SK-MEL-5 (cell line): ENCODE measurements at regions not wholly inside any gene's neighbourhood (a gene's known extent, or its start where the extent isn't known, plus 50 kb on each side); places are given as distances from the start of the nearest gene placed in this dataset.
A peak's percentile ranks its signal among the peaks of the same experiment; 100 is the strongest.

Experiments used
- DNase-seq: peaks from one replicate; pipeline ENCODE4 v3.0.0-alpha.2; 2016; ENCODE audit warnings: low read depth, low spot score
- in situ Hi-C: cut with HindIII; loops from 2 replicates; pipeline ENCODE4 v1.10.0; 2016; ENCODE audit warnings: low sequenced_read_pairs, high pct_unique_total_duplicates, low pct_unique_long_range_greater_than_20kb

GRCh38 chr12:22740656-22741355 lies 115.8 kb downstream of the ETNK1 start:
- no peak for DNase-seq

GRCh38 chr12:22743700-22744099 lies 118.7 kb downstream of the ETNK1 start:
- DNase-seq, result no peak
- in situ Hi-C loops, result no loop called here

More at GRCh38 chr12:22740656-22741355, 115.8 kb downstream of the ETNK1 start:
- in situ Hi-C loops, result no loop called here

GRCh38 chr12:22744197-22744596 lies 119.2 kb downstream of the ETNK1 start:
- in situ Hi-C loops, result no loop called here
- DNase-seq, result no peak

DNA sequence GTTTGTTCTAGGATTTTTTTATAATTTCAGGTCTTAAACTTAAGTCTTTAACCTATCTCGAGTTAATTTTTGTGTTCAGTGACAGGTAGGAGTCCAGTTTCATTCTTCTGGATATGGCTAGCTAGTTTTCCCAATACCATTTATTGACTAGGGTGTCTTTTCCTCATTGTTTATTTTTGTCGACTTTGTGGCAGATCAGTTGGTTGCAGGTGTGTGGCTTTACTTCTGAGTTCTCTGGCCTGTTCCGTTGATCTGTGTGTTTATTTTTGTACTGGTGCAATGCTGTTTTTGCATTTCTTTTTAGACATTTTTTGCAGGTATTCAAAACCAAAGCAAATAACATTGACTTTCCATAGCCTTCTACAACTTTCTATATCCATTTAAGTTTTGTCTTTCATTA lies 121.7 kb downstream of the ETNK1 start:
- in situ Hi-C loops, result no loop called here

GRCh38 chr12:22755629-22756028 lies 130.7 kb downstream of the ETNK1 start:
- DNase-seq, result no peak
- in situ Hi-C loops, result no loop called here

More for the DNA sequence above, 121.7 kb downstream of the ETNK1 start:
- DNase-seq, result no peak

GRCh38 chr12:22759769-22760674 lies 135.1 kb downstream of the ETNK1 start:
- no peak for DNase-seq

DNA sequence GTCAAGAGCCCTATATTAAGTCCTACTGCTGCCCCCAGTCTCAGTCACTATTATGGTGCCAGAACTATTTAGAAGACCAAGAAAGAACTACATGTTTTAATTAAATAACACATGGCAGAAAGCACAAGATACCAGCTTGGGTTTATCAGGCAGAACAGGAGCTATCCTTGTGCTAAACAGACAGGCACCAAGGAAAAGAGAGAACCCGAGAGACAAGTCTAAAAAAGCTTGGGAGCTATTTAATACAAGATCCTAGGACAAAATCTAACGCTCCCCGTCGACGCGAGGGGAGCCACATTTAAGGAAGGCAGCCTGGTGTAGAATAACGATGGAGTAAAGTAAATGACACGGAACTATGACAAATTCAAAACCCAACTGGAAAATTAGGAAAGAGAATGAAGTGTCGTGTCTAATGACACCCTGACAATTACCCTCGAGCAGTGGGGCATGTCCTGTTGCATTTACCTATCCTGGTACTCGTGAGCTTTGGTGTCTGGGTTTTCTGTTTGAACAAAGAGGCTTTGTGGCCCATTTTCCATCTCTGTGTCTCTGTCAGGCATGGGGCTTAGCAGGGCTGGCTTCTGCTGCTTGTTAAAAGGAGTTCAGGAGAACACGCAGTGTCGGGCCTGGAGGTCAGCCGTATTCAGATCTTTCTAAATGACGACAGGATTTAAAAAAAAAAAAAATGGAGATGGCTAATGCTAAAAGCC lies 140.6 kb downstream of the ETNK1 start:
- in situ Hi-C loops, result no loop called here
- DNase-seq, result no peak

More at GRCh38 chr12:22759769-22760674, 135.1 kb downstream of the ETNK1 start:
- in situ Hi-C loops, result no loop called here

- no peak for DNase-seq
- in situ Hi-C loops, result no loop called here
Measured at GRCh38 chr12:22766911-22767420, 142.0 kb downstream of the ETNK1 start.

GRCh38 chr12:22781339-22781738 lies 156.4 kb downstream of the ETNK1 start:
- in situ Hi-C loops, result no loop called here
- DNase-seq, result no peak

GRCh38 chr12:22787557-22787956 lies 162.6 kb downstream of the ETNK1 start:
- in situ Hi-C loops, result no loop called here
- peak; percentile 89 for DNase-seq

GRCh38 chr12:22788913-22789312 lies 163.9 kb downstream of the ETNK1 start:
- no peak for DNase-seq
- in situ Hi-C loops, result no loop called here

DNA sequence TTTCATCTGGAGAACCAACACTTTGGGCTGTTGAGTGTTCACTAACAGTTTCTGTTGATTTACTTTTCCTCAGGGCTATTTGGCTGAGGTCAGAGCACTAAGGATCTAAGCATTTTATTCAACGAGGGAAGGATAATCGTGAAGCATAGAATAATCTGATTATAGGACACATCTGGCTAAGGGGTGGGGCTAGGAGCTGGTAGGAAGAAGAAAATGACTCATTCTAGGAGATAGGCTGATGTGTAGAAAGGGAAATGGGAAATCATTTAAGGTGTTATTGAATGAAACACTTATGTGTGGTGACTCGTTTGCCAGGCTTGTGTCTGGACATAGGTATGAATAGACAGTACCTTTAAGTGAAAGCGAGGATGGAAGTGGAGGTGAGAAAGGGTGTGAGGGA lies 167.2 kb downstream of the ETNK1 start:
- no peak for DNase-seq
- in situ Hi-C loops, result no loop called here

GRCh38 chr12:22794017-22794416 lies 169.0 kb downstream of the ETNK1 start:
- in situ Hi-C loops, result no loop called here
- no peak for DNase-seq

DNA sequence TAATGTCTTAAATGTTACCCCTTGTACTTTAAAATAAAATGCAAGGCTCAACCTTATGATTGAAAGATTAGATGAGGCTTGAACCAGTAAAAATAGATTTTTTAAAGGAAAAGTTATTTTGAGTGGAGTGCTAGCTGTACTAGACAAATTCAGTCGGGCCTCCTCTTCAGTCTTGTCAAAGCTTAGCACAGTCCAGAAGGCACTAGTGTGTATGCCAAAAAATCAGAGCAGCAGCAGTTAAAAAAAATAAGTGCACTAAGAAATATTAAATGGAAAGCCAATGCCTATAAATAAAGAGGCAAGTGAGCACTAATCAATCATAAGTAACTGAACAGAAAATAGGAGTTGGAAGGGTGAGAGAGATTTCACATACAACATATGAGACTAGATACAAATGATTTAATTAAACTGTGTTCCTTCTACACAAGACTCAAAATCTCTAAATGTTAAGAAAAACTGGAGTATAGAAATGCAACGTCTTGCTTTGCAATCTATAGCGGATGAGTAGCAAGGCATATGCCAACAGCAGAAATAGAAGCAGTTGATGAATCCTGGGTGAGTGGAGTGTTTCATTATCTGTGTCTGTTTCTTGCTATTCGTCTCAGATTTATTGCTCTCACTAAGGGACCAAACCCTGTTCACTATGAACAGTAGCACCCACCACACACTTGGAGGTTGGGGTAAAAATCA lies 172.1 kb downstream of the ETNK1 start:
- no peak for DNase-seq
- in situ Hi-C loops, result no loop called here

GRCh38 chr12:22797701-22798100 lies 172.7 kb downstream of the ETNK1 start:
- no peak for DNase-seq
- in situ Hi-C loops, result no loop called here

GRCh38 chr12:22798116-22798515 lies 173.1 kb downstream of the ETNK1 start:
- in situ Hi-C loops, result no loop called here
- DNase-seq, result no peak

DNA sequence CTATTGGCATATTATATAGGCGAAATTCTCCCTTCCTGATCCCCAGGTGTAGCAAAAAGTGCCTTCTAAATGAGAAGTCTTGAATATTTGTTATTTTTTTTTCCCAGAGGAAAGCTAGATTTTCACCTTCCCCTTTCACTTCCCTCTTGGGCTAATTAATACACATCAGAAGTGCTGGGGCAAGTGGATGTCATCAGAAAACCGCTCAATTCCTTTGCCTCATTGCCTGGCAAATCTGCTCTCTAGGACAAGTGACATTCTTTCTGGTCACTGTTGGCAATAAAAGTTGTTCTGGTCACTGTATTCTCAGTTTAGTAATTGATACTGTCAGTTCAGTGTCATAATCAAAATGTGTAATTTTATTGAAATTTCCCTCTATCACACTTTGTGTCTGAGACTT lies 174.5 kb downstream of the ETNK1 start:
- in situ Hi-C loops, result no loop called here
- DNase-seq, result no peak
